ENCODE measurements at regions not wholly inside any gene's neighbourhood (a gene's known extent, or its start where the extent isn't known, plus 50 kb on each side); places are given as distances from the start of the nearest gene placed in this dataset.
"Not testable (repeated sequence)": the region's sequence is repeated elsewhere in the genome, so short reads cannot be mapped to it uniquely, and the experiment has no call there.

GRCh38 chr1:31485166-31485565 lies 72.2 kb downstream of the SERINC2 start:
- DNase-seq (ENCODE audit: low read depth in 1 of 2, low spot score in 1 of 2): no peak

GRCh38 chr1:31487143-31487542 lies 74.1 kb downstream of the SERINC2 start:
- DNase-seq (ENCODE audit: low read depth in 1 of 2, low spot score in 1 of 2): no peak

GRCh38 chr1:31487721-31488293 lies 74.8 kb downstream of the SERINC2 start:
- DNase-seq (ENCODE audit: low read depth in 1 of 2, low spot score in 1 of 2): no peak

GRCh38 chr1:31488528-31488927 lies 75.5 kb downstream of the SERINC2 start:
- DNase-seq (ENCODE audit: low read depth in 1 of 2, low spot score in 1 of 2): no peak

GRCh38 chr1:31489575-31489974 lies 76.6 kb downstream of the SERINC2 start:
- not testable (repeated sequence) for DNase-seq (ENCODE audit: low read depth in 1 of 2, low spot score in 1 of 2)

- DNase-seq (ENCODE audit: low read depth in 1 of 2, low spot score in 1 of 2): not testable (repeated sequence)
Observed at GRCh38 chr1:31490596-31490995, 77.6 kb downstream of the SERINC2 start.

- not testable (repeated sequence) for DNase-seq (ENCODE audit: low read depth in 1 of 2, low spot score in 1 of 2)
Observed at GRCh38 chr1:31495351-31495750, 81.0 kb upstream of the TINAGL1 start.

- not testable (repeated sequence) for DNase-seq (ENCODE audit: low read depth in 1 of 2, low spot score in 1 of 2)
Observed at GRCh38 chr1:31495770-31496169, 80.5 kb upstream of the TINAGL1 start.

GRCh38 chr1:31497601-31498000 lies 78.7 kb upstream of the TINAGL1 start:
- DNase-seq (ENCODE audit: low read depth in 1 of 2, low spot score in 1 of 2): no peak

GRCh38 chr1:31498376-31499040 lies 77.8 kb upstream of the TINAGL1 start:
- DNase-seq (ENCODE audit: low read depth in 1 of 2, low spot score in 1 of 2): no peak

- no peak for DNase-seq (ENCODE audit: low read depth in 1 of 2, low spot score in 1 of 2)
Observed at GRCh38 chr1:31501505-31501904, 74.8 kb upstream of the TINAGL1 start.

GRCh38 chr1:31502253-31502652 lies 74.1 kb upstream of the TINAGL1 start:
- DNase-seq (ENCODE audit: low read depth in 1 of 2, low spot score in 1 of 2): no peak

GRCh38 chr1:31502926-31503511 lies 73.3 kb upstream of the TINAGL1 start:
- no peak for DNase-seq (ENCODE audit: low read depth in 1 of 2, low spot score in 1 of 2)

GRCh38 chr1:31503570-31503969 lies 72.7 kb upstream of the TINAGL1 start:
- no peak for DNase-seq (ENCODE audit: low read depth in 1 of 2, low spot score in 1 of 2)

- DNase-seq (ENCODE audit: low read depth in 1 of 2, low spot score in 1 of 2): no peak
Observed at GRCh38 chr1:31504001-31504400, 72.3 kb upstream of the TINAGL1 start.

GRCh38 chr1:31505911-31506497 lies 70.3 kb upstream of the TINAGL1 start:
- peak in 1 of 2 donors; percentile 11 for DNase-seq (ENCODE audit: low read depth in 1 of 2, low spot score in 1 of 2)

GRCh38 chr1:31507221-31507620 lies 69.1 kb upstream of the TINAGL1 start:
- no peak for DNase-seq (ENCODE audit: low read depth in 1 of 2, low spot score in 1 of 2)

- DNase-seq (ENCODE audit: low read depth in 1 of 2, low spot score in 1 of 2): no peak
Observed at GRCh38 chr1:31507676-31508530, 68.4 kb upstream of the TINAGL1 start.

GRCh38 chr1:31509124-31510072 lies 66.9 kb upstream of the TINAGL1 start:
- no peak for DNase-seq (ENCODE audit: low read depth in 1 of 2, low spot score in 1 of 2)

GRCh38 chr1:31510304-31510703 lies 66.0 kb upstream of the TINAGL1 start:
- no peak for DNase-seq (ENCODE audit: low read depth in 1 of 2, low spot score in 1 of 2)

Data from activated CD4-positive, alpha-beta T cell treated with anti-CD3 and anti-CD28 coated beads, Interleukin-2, amount 50 U/mL, for 24 hours (primary cell).